ENCODE measurements at regions not wholly inside any gene's neighbourhood (a gene's known extent, or its start where the extent isn't known, plus 50 kb on each side); places are given as distances from the start of the nearest gene placed in this dataset.

DNA sequence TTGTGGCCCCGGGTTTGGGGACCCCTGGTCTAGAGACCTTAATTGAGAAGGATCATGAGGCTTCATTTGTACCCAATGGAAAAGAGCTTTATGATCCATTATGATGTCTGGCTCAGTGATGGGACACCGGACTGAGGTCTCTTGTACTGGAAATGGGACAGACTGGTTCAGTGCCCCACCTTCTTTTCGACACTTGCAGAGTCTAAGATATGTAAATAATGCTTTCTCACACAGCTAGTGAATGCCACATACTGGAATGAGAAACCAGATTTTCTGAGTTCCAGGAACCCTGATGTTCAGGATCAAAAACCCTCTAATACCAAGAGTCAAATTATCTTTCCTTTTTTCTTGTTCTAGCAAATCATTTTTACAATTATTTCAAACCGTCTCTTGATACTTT is 116.3 kb upstream of the ARPP21 start:
- TF ChIP-seq, protein P1, sequence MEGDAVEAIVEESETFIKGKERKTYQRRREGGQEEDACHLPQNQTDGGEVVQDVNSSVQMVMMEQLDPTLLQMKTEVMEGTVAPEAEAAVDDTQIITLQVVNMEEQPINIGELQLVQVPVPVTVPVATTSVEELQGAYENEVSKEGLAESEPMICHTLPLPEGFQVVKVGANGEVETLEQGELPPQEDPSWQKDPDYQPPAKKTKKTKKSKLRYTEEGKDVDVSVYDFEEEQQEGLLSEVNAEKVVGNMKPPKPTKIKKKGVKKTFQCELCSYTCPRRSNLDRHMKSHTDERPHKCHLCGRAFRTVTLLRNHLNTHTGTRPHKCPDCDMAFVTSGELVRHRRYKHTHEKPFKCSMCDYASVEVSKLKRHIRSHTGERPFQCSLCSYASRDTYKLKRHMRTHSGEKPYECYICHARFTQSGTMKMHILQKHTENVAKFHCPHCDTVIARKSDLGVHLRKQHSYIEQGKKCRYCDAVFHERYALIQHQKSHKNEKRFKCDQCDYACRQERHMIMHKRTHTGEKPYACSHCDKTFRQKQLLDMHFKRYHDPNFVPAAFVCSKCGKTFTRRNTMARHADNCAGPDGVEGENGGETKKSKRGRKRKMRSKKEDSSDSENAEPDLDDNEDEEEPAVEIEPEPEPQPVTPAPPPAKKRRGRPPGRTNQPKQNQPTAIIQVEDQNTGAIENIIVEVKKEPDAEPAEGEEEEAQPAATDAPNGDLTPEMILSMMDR (IDR thresholded peaks at IDR 0.05) = no peak
- no peak for TF ChIP-seq POLR2A (IDR thresholded peaks at IDR 0.05)

Data from esophagus squamous epithelium (tissue), 4 donors.